ENCODE measurements at regions not wholly inside any gene's neighbourhood (a gene's known extent, or its start where the extent isn't known, plus 50 kb on each side); places are given as distances from the start of the nearest gene placed in this dataset.

- Histone ChIP-seq H3K4me1 (ENCODE audit: control insufficient read depth, insufficient read depth, low read length, poor library complexity, severe bottlenecking) (no peaks in the 10 kb centered on the region), H3K27me3 (replicated peaks; ENCODE audit: control insufficient read depth, insufficient read depth, low read length, poor library complexity, severe bottlenecking) (no peaks in the 10 kb centered on the region), H3K9me3 (ENCODE audit: control insufficient read depth, low read length) (no peaks in the 10 kb centered on the region), H3K36me3 (ENCODE audit: control insufficient read depth, insufficient read depth, low read length) (no peaks in the 10 kb centered on the region), H3K27ac (ENCODE audit: insufficient read depth, low read length, poor library complexity, severe bottlenecking) (no peak overlapping the region), H3K4me3 (ENCODE audit: insufficient read depth, low read depth, low read length, poor library complexity, severe bottlenecking) (no peak overlapping the region)
- DNase-seq = no peak
Measured at GRCh38 chr19:32098968-32099367, 246.4 kb upstream of the ZNF507 start.

GRCh38 chr19:32101206-32101605, 244.2 kb upstream of the ZNF507 start:
- H3K4me3 ChIP-seq (ENCODE audit: insufficient read depth, low read depth, low read length, poor library complexity, severe bottlenecking) = no peak overlapping the region
- no peak overlapping the region for H3K27ac ChIP-seq (ENCODE audit: insufficient read depth, low read length, poor library complexity, severe bottlenecking)
- H3K4me1 ChIP-seq (ENCODE audit: control insufficient read depth, insufficient read depth, low read length, poor library complexity, severe bottlenecking) = no peaks in the 10 kb centered on the region
- no peaks in the 10 kb centered on the region for H3K27me3 ChIP-seq (replicated peaks; ENCODE audit: control insufficient read depth, insufficient read depth, low read length, poor library complexity, severe bottlenecking)
- H3K36me3 ChIP-seq (ENCODE audit: control insufficient read depth, insufficient read depth, low read length) = no peaks in the 10 kb centered on the region
- H3K9me3 ChIP-seq (ENCODE audit: control insufficient read depth, low read length) = no peaks in the 10 kb centered on the region
- DNase-seq = no peak

- H3K27me3 ChIP-seq (replicated peaks; ENCODE audit: control insufficient read depth, insufficient read depth, low read length, poor library complexity, severe bottlenecking) = no peaks in the 10 kb centered on the region
- H3K27ac ChIP-seq (ENCODE audit: insufficient read depth, low read length, poor library complexity, severe bottlenecking) = no peak overlapping the region
- no peak overlapping the region for H3K4me3 ChIP-seq (ENCODE audit: insufficient read depth, low read depth, low read length, poor library complexity, severe bottlenecking)
- no peak for DNase-seq
- H3K36me3 ChIP-seq (ENCODE audit: control insufficient read depth, insufficient read depth, low read length) = no peaks in the 10 kb centered on the region
- H3K4me1 ChIP-seq (ENCODE audit: control insufficient read depth, insufficient read depth, low read length, poor library complexity, severe bottlenecking) = no peaks in the 10 kb centered on the region
- H3K9me3 ChIP-seq (ENCODE audit: control insufficient read depth, low read length) = no peaks in the 10 kb centered on the region
Measured at GRCh38 chr19:32103541-32103940, 241.9 kb upstream of the ZNF507 start.

GRCh38 chr19:32104153-32104849, 241.1 kb upstream of the ZNF507 start:
- no peak overlapping the region for H3K27ac ChIP-seq (ENCODE audit: insufficient read depth, low read length, poor library complexity, severe bottlenecking)
- no peak for DNase-seq
- H3K4me1 ChIP-seq (ENCODE audit: control insufficient read depth, insufficient read depth, low read length, poor library complexity, severe bottlenecking) = no peaks in the 10 kb centered on the region
- H3K36me3 ChIP-seq (ENCODE audit: control insufficient read depth, insufficient read depth, low read length) = no peaks in the 10 kb centered on the region
- H3K4me3 ChIP-seq (ENCODE audit: insufficient read depth, low read depth, low read length, poor library complexity, severe bottlenecking) = no peak overlapping the region
- no peaks in the 10 kb centered on the region for H3K27me3 ChIP-seq (replicated peaks; ENCODE audit: control insufficient read depth, insufficient read depth, low read length, poor library complexity, severe bottlenecking)
- no peaks in the 10 kb centered on the region for H3K9me3 ChIP-seq (ENCODE audit: control insufficient read depth, low read length)

- DNase-seq = no peak
- Histone ChIP-seq H3K4me1 (ENCODE audit: control insufficient read depth, insufficient read depth, low read length, poor library complexity, severe bottlenecking) (no peaks in the 10 kb centered on the region), H3K4me3 (ENCODE audit: insufficient read depth, low read depth, low read length, poor library complexity, severe bottlenecking) (no peak overlapping the region), H3K27me3 (replicated peaks; ENCODE audit: control insufficient read depth, insufficient read depth, low read length, poor library complexity, severe bottlenecking) (no peaks in the 10 kb centered on the region), H3K36me3 (ENCODE audit: control insufficient read depth, insufficient read depth, low read length) (no peaks in the 10 kb centered on the region), H3K9me3 (ENCODE audit: control insufficient read depth, low read length) (no peaks in the 10 kb centered on the region), H3K27ac (ENCODE audit: insufficient read depth, low read length, poor library complexity, severe bottlenecking) (no peak overlapping the region)
Measured at GRCh38 chr19:32104850-32105235, 240.6 kb upstream of the ZNF507 start.

- no peaks in the 10 kb centered on the region for H3K27me3 ChIP-seq (replicated peaks; ENCODE audit: control insufficient read depth, insufficient read depth, low read length, poor library complexity, severe bottlenecking)
- DNase-seq = no peak
- no peaks in the 10 kb centered on the region for H3K36me3 ChIP-seq (ENCODE audit: control insufficient read depth, insufficient read depth, low read length)
- no peaks in the 10 kb centered on the region for H3K4me1 ChIP-seq (ENCODE audit: control insufficient read depth, insufficient read depth, low read length, poor library complexity, severe bottlenecking)
- no peaks in the 10 kb centered on the region for H3K9me3 ChIP-seq (ENCODE audit: control insufficient read depth, low read length)
- H3K27ac ChIP-seq (ENCODE audit: insufficient read depth, low read length, poor library complexity, severe bottlenecking) = no peak overlapping the region
- no peak overlapping the region for H3K4me3 ChIP-seq (ENCODE audit: insufficient read depth, low read depth, low read length, poor library complexity, severe bottlenecking)
Measured at GRCh38 chr19:32105527-32106310, 239.7 kb upstream of the ZNF507 start.

- no peak overlapping the region for H3K27ac ChIP-seq (ENCODE audit: insufficient read depth, low read length, poor library complexity, severe bottlenecking)
- DNase-seq = no peak
- H3K9me3 ChIP-seq (ENCODE audit: control insufficient read depth, low read length) = no peaks in the 10 kb centered on the region
- no peaks in the 10 kb centered on the region for H3K4me1 ChIP-seq (ENCODE audit: control insufficient read depth, insufficient read depth, low read length, poor library complexity, severe bottlenecking)
- no peak overlapping the region for H3K4me3 ChIP-seq (ENCODE audit: insufficient read depth, low read depth, low read length, poor library complexity, severe bottlenecking)
- H3K36me3 ChIP-seq (ENCODE audit: control insufficient read depth, insufficient read depth, low read length) = no peaks in the 10 kb centered on the region
- no peaks in the 10 kb centered on the region for H3K27me3 ChIP-seq (replicated peaks; ENCODE audit: control insufficient read depth, insufficient read depth, low read length, poor library complexity, severe bottlenecking)
Measured at GRCh38 chr19:32122258-32122657, 223.2 kb upstream of the ZNF507 start.

GRCh38 chr19:32123355-32123940, 222.0 kb upstream of the ZNF507 start:
- Histone ChIP-seq H3K4me3 (ENCODE audit: insufficient read depth, low read depth, low read length, poor library complexity, severe bottlenecking) (no peak overlapping the region), H3K27ac (ENCODE audit: insufficient read depth, low read length, poor library complexity, severe bottlenecking) (no peak overlapping the region), H3K4me1 (ENCODE audit: control insufficient read depth, insufficient read depth, low read length, poor library complexity, severe bottlenecking) (no peaks in the 10 kb centered on the region), H3K27me3 (replicated peaks; ENCODE audit: control insufficient read depth, insufficient read depth, low read length, poor library complexity, severe bottlenecking) (no peaks in the 10 kb centered on the region), H3K36me3 (ENCODE audit: control insufficient read depth, insufficient read depth, low read length) (no peaks in the 10 kb centered on the region), H3K9me3 (ENCODE audit: control insufficient read depth, low read length) (no peaks in the 10 kb centered on the region)
- DNase-seq = no peak

- H3K27me3 ChIP-seq (replicated peaks; ENCODE audit: control insufficient read depth, insufficient read depth, low read length, poor library complexity, severe bottlenecking) = no peaks in the 10 kb centered on the region
- DNase-seq = no peak
- H3K4me3 ChIP-seq (ENCODE audit: insufficient read depth, low read depth, low read length, poor library complexity, severe bottlenecking) = no peak overlapping the region
- no peak overlapping the region for H3K27ac ChIP-seq (ENCODE audit: insufficient read depth, low read length, poor library complexity, severe bottlenecking)
- H3K4me1 ChIP-seq (ENCODE audit: control insufficient read depth, insufficient read depth, low read length, poor library complexity, severe bottlenecking) = no peaks in the 10 kb centered on the region
- no peaks in the 10 kb centered on the region for H3K9me3 ChIP-seq (ENCODE audit: control insufficient read depth, low read length)
- no peaks in the 10 kb centered on the region for H3K36me3 ChIP-seq (ENCODE audit: control insufficient read depth, insufficient read depth, low read length)
Measured at GRCh38 chr19:32124585-32124984, 220.8 kb upstream of the ZNF507 start.

GRCh38 chr19:32129141-32129540, 216.3 kb upstream of the ZNF507 start:
- no peaks in the 10 kb centered on the region for H3K9me3 ChIP-seq (ENCODE audit: control insufficient read depth, low read length)
- no peaks in the 10 kb centered on the region for H3K4me1 ChIP-seq (ENCODE audit: control insufficient read depth, insufficient read depth, low read length, poor library complexity, severe bottlenecking)
- H3K36me3 ChIP-seq (ENCODE audit: control insufficient read depth, insufficient read depth, low read length) = no peaks in the 10 kb centered on the region
- H3K27me3 ChIP-seq (replicated peaks; ENCODE audit: control insufficient read depth, insufficient read depth, low read length, poor library complexity, severe bottlenecking) = no peaks in the 10 kb centered on the region
- H3K4me3 ChIP-seq (ENCODE audit: insufficient read depth, low read depth, low read length, poor library complexity, severe bottlenecking) = no peak overlapping the region
- DNase-seq = no peak
- no peak overlapping the region for H3K27ac ChIP-seq (ENCODE audit: insufficient read depth, low read length, poor library complexity, severe bottlenecking)

Data from effector memory CD4-positive, alpha-beta T cell (primary cell).